Endothelial cell of umbilical vein (primary cell): ENCODE measurements at regions not wholly inside any gene's neighbourhood (a gene's known extent, or its start where the extent isn't known, plus 50 kb on each side); places are given as distances from the start of the nearest gene placed in this dataset.
"Not testable (repeated sequence)": the region's sequence is repeated elsewhere in the genome, so short reads cannot be mapped to it uniquely, and the experiment has no call there.

Experiments used
- POLR2A ChIP-seq: IDR thresholded peaks from 2 replicates; pipeline ENCODE4 v1.6.1; 2012; ENCODE audit warnings: low read depth, mild to moderate bottlenecking, control low read depth, low read length
- TF ChIP-seq, protein P1 (sequence below), 2 donors: IDR thresholded peaks; 1 replicate in 1 of 2; 2 replicates in 1 of 2; pipeline ENCODE4 v1.5.1; 2011; ENCODE audit warnings: low read length in 2 of 2, mild to moderate bottlenecking in 2 of 2, moderate library complexity in 2 of 2, control low read depth in 1 of 2, inconsistent platforms in 1 of 2, low read depth in 1 of 2; ENCODE audit not compliant: insufficient read depth in 1 of 2; ENCODE audit errors: extremely low read depth in 1 of 2
- TF ChIP-seq, protein P2 (sequence below): IDR thresholded peaks from 2 replicates; pipeline ENCODE4 v1.6.1; 2011; ENCODE audit not compliant: insufficient read depth, insufficient read length

DNA sequence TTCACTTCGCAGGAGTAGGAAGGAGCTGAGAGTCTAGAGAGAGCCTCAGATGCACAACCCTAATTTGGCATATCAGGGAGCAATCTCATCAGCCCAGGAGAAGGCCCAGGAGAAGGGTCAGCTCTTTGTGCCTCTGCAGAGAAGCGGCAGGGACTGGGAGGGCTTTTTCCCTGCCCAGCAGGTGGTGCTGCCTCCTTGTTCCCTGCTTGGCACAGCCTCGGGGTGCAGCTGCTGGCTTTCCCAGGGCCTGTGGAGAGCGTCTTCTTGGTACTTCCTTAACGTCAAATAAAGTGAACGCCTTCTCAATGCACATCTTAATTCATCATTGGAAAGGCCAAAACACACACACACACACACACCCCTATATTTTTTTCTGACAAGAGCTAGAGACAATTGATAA is 519.3 kb downstream of the GOLGA6L6 start:
- TF ChIP-seq, protein P1, sequence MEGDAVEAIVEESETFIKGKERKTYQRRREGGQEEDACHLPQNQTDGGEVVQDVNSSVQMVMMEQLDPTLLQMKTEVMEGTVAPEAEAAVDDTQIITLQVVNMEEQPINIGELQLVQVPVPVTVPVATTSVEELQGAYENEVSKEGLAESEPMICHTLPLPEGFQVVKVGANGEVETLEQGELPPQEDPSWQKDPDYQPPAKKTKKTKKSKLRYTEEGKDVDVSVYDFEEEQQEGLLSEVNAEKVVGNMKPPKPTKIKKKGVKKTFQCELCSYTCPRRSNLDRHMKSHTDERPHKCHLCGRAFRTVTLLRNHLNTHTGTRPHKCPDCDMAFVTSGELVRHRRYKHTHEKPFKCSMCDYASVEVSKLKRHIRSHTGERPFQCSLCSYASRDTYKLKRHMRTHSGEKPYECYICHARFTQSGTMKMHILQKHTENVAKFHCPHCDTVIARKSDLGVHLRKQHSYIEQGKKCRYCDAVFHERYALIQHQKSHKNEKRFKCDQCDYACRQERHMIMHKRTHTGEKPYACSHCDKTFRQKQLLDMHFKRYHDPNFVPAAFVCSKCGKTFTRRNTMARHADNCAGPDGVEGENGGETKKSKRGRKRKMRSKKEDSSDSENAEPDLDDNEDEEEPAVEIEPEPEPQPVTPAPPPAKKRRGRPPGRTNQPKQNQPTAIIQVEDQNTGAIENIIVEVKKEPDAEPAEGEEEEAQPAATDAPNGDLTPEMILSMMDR (IDR thresholded peaks at IDR 0.05; ENCODE audit: extremely low read depth in 1 of 2, insufficient read depth in 1 of 2, low read depth in 1 of 2, low read length in 2 of 2): not testable (repeated sequence)
- TF ChIP-seq, protein P2, sequence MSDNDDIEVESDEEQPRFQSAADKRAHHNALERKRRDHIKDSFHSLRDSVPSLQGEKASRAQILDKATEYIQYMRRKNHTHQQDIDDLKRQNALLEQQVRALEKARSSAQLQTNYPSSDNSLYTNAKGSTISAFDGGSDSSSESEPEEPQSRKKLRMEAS: not testable (repeated sequence)
- not testable (repeated sequence) for TF ChIP-seq POLR2A
